OCI-LY3 (cell line): ENCODE measurements at regions not wholly inside any gene's neighbourhood (a gene's known extent, or its start where the extent isn't known, plus 50 kb on each side); places are given as distances from the start of the nearest gene placed in this dataset.

Experiments
- CTCF ChIP-seq: fragments of 200-600, 300-600 bp; sonication (generic); IDR thresholded peaks from 2 replicates; pipeline ENCODE4 v1.5.1; 2014; ENCODE audit warnings: antibody characterized with exemption, low read length, low read depth
- EZH2phosphoT487 ChIP-seq: fragments of 200-600 bp; shearing (Covaris generic); IDR thresholded peaks from 2 replicates; pipeline ENCODE4 v1.6.1; 2018; ENCODE audit warnings: antibody characterized with exemption, mixed run types, low read depth

GRCh38 chr6:134741200-134741536 lies 208.7 kb downstream of the ALDH8A1 start:
- no peak for TF ChIP-seq EZH2phosphoT487
- TF ChIP-seq CTCF = no peak
